Neuronal stem cell (in vitro differentiated cells): ENCODE measurements at regions not wholly inside any gene's neighbourhood (a gene's known extent, or its start where the extent isn't known, plus 50 kb on each side); places are given as distances from the start of the nearest gene placed in this dataset.

Experiments used
- DNase-seq: peaks from one replicate; pipeline ENCODE4 v3.0.0-alpha.2; 2013; ENCODE audit warnings: low spot score
- H2AFZ ChIP-seq: one replicate; pipeline ENCODE4 v1.6.1; 2013; ENCODE audit warnings: mild to moderate bottlenecking, low read length, inconsistent platforms
- H2AK5ac ChIP-seq: 2 replicates; pipeline ENCODE4 v1.6.1; 2013; ENCODE audit warnings: low read depth, mild to moderate bottlenecking, inconsistent platforms, low read length, moderate library complexity, mixed read lengths
- H2BK120ac ChIP-seq: 2 replicates; pipeline ENCODE4 v1.6.1; 2013; ENCODE audit warnings: low read depth, mild to moderate bottlenecking, inconsistent platforms, low read length, moderate library complexity, mixed read lengths
- H2BK12ac ChIP-seq: one replicate; pipeline ENCODE4 v1.6.1; 2013; ENCODE audit warnings: low read length, inconsistent platforms
- H2BK15ac ChIP-seq: 2 replicates; pipeline ENCODE4 v1.6.1; 2013; ENCODE audit warnings: mild to moderate bottlenecking, low read length, inconsistent platforms, mixed read lengths
- H2BK5ac ChIP-seq: one replicate; pipeline ENCODE4 v1.6.1; 2013; ENCODE audit warnings: inconsistent platforms, mild to moderate bottlenecking, low read length, moderate library complexity
- H3K14ac ChIP-seq: one replicate; pipeline ENCODE4 v1.6.1; 2013; ENCODE audit warnings: low read length, inconsistent platforms
- H3K18ac ChIP-seq: 2 replicates; pipeline ENCODE4 v1.6.1; 2013; ENCODE audit warnings: low read length, inconsistent platforms
- H3K23ac ChIP-seq: 2 replicates; pipeline ENCODE4 v1.6.1; 2013; ENCODE audit warnings: low read depth, mild to moderate bottlenecking, mixed read lengths, low read length, inconsistent platforms; ENCODE audit not compliant: poor library complexity
- H3K27ac ChIP-seq: replicated peaks from 3 replicates; pipeline ENCODE4 v1.5.1; 2013; ENCODE audit warnings: low read length, inconsistent platforms
- H3K27me3 ChIP-seq, 3 experiments: 2 replicates each; pipeline ENCODE4 v1.6.1; 2013; ENCODE audit warnings: low read length in 3 of 3, mild to moderate bottlenecking in 2 of 3, inconsistent platforms in 1 of 3, low read depth in 1 of 3, mixed read lengths in 1 of 3, moderate library complexity in 1 of 3; ENCODE audit not compliant: control insufficient read depth in 3 of 3, insufficient read depth in 3 of 3
- H3K36me3 ChIP-seq, 2 donors: replicated peaks in 1 of 2; 2 replicates each; pipeline ENCODE4 v1.6.1; 2013; ENCODE audit warnings: low read length in 2 of 2; ENCODE audit not compliant: control insufficient read depth in 2 of 2, insufficient read depth in 2 of 2
- H3K4ac ChIP-seq: 2 replicates; pipeline ENCODE4 v1.6.1; 2013; ENCODE audit warnings: inconsistent platforms, mild to moderate bottlenecking, low read length, moderate library complexity
- H3K4me1 ChIP-seq, 2 donors: 1 replicate in 1 of 2; 2 replicates in 1 of 2; pipeline ENCODE4 v1.6.1; 2013; ENCODE audit warnings: low read length in 2 of 2, low read depth in 1 of 2; ENCODE audit not compliant: control insufficient read depth in 2 of 2, insufficient read depth in 1 of 2
- H3K4me2 ChIP-seq: one replicate; pipeline ENCODE4 v1.6.1; 2013; ENCODE audit warnings: mild to moderate bottlenecking, low read length, inconsistent platforms; ENCODE audit not compliant: insufficient read depth, poor library complexity, severe bottlenecking
- H3K4me3 ChIP-seq, 2 donors: 2 replicates each; pipeline ENCODE4 v1.5.1; 2013; ENCODE audit warnings: low read length in 2 of 2, mild to moderate bottlenecking in 2 of 2, inconsistent platforms in 1 of 2, moderate library complexity in 1 of 2
- H3K79me1 ChIP-seq: one replicate; pipeline ENCODE4 v1.6.1; 2013; ENCODE audit warnings: low read depth, mild to moderate bottlenecking, inconsistent platforms, low read length, moderate library complexity
- H3K9ac ChIP-seq: one replicate; pipeline ENCODE4 v1.6.1; 2013; ENCODE audit warnings: mild to moderate bottlenecking, low read depth, low read length, inconsistent platforms; ENCODE audit not compliant: poor library complexity
- H3K9me3 ChIP-seq, 2 donors: replicated peaks in 1 of 2; 2 replicates each; pipeline versions ENCODE3 to v1.6.1; 2013; ENCODE audit warnings: low read length in 2 of 2, mild to moderate bottlenecking in 2 of 2, inconsistent platforms in 1 of 2, low read depth in 1 of 2, mixed read lengths in 1 of 2, moderate library complexity in 1 of 2; ENCODE audit not compliant: control insufficient read depth in 2 of 2, insufficient read depth in 1 of 2
- H4K8ac ChIP-seq: one replicate; pipeline ENCODE4 v1.6.1; 2013; ENCODE audit warnings: low read depth, mild to moderate bottlenecking, inconsistent platforms, low read length, moderate library complexity
- H4K91ac ChIP-seq: one replicate; pipeline ENCODE4 v1.6.1; 2013; ENCODE audit warnings: low read length, low read depth, mild to moderate bottlenecking, inconsistent platforms; ENCODE audit not compliant: poor library complexity
- WGBS, 2 donors: extraction: QIAGEN DNeasy Blood & Tissue Kit; methylation state at CpG; one replicate each; pipeline ENCODE4 v1.1.7; 2013; ENCODE audit warnings: missing lambda C conversion rate in 2 of 2, mixed read lengths in 1 of 2; ENCODE audit not compliant: insufficient read length in 2 of 2, insufficient replicate concordance in 1 of 2; ENCODE audit errors: extremely low coverage in 2 of 2; 5-methylcytosine and 5-hydroxymethylcytosine counted together

DNA sequence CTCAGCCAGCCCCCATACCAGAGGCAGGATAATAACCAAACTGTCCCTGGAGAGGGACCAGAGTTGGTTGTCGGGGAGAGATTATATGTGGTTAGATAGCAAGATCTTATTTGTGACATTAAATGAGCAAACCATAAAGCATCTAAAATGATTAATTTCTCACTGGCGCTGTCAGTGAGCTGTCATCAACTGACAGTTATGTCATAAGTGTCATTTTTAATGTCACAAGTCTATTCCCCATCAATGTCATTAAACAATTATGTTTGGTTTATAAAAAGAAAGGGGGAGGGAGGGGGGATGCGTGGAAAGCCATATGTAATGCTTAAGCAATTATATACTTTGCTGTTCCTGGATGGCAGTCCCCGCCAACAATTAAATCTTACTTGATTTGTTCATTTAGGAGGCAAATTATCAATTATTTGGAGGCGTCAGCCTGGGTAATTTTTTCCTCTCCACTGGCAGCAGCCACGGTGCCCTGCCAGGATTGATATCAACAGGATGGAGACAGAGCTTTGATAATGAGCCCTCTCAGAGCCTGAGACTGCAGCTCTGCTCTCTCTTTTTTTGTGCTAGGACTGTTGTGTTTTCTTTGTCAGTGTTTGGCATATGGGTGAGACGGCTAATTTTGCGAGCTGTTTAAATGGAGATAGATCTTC, 333.6 kb upstream of the CAMK1G start:
- no peaks in the 10 kb centered on the region for H3K27me3 ChIP-seq
- H3K79me1 ChIP-seq = no peaks in the 10 kb centered on the region
- H3K4me3 ChIP-seq = no peak overlapping the region
- H3K4me2 ChIP-seq = no peak overlapping the region
- no peak overlapping the region for H3K9ac ChIP-seq
- H2BK15ac ChIP-seq = no peak overlapping the region
- H4K91ac ChIP-seq = no peak overlapping the region
- H3K36me3 ChIP-seq = no peaks in the 10 kb centered on the region
- no CpG with 5 or more reads among the region's 8 CpGs for WGBS, 2 donors
- no peak for DNase-seq
- H3K4me1 ChIP-seq = peaks cover 0 to 2% of the 10 kb centered on the region in 2 donors
- no peak overlapping the region for H3K18ac ChIP-seq
- no peak overlapping the region for H2AK5ac ChIP-seq
- no peak overlapping the region for H2BK12ac ChIP-seq
- no peak overlapping the region for H3K14ac ChIP-seq
- H2AFZ ChIP-seq = no peak overlapping the region
- no peak overlapping the region for H2BK120ac ChIP-seq
- H2BK5ac ChIP-seq = no peak overlapping the region
- no peak overlapping the region for H3K4ac ChIP-seq
- no peaks in the 10 kb centered on the region for H3K9me3 ChIP-seq
- H4K8ac ChIP-seq = no peak overlapping the region
- no peak overlapping the region for H3K23ac ChIP-seq
- no peak overlapping the region for H3K27ac ChIP-seq

- H4K91ac ChIP-seq = no peak overlapping the region
- H3K9ac ChIP-seq = no peak overlapping the region
- no peak overlapping the region for H2BK120ac ChIP-seq
- H3K27me3 ChIP-seq = no peaks in the 10 kb centered on the region
- H3K9me3 ChIP-seq = no peaks in the 10 kb centered on the region
- H2AK5ac ChIP-seq = no peak overlapping the region
- no peak overlapping the region for H3K4ac ChIP-seq
- H3K79me1 ChIP-seq = no peaks in the 10 kb centered on the region
- DNase-seq = no peak
- no peak overlapping the region for H3K27ac ChIP-seq
- H3K14ac ChIP-seq = no peak overlapping the region
- H3K4me1 ChIP-seq = peaks cover 0 to 2% of the 10 kb centered on the region in 2 donors
- no peak overlapping the region for H2BK12ac ChIP-seq
- H4K8ac ChIP-seq = no peak overlapping the region
- no peak overlapping the region for H2AFZ ChIP-seq
- no peak overlapping the region for H3K23ac ChIP-seq
- no peak overlapping the region for H3K4me3 ChIP-seq
- H3K36me3 ChIP-seq = no peaks in the 10 kb centered on the region
- H2BK5ac ChIP-seq = no peak overlapping the region
- H2BK15ac ChIP-seq = no peak overlapping the region
- WGBS, 2 donors = no CpG with 5 or more reads among the region's 4 CpGs
- H3K4me2 ChIP-seq = no peak overlapping the region
- H3K18ac ChIP-seq = no peak overlapping the region
Observed at GRCh38 chr1:209250861-209251636, 332.5 kb upstream of the CAMK1G start.

GRCh38 chr1:209256766-209257350, 326.7 kb upstream of the CAMK1G start:
- Histone ChIP-seq H2BK12ac (no peak overlapping the region), H2BK5ac (no peak overlapping the region), H3K27ac (no peak overlapping the region), H3K9ac (no peak overlapping the region), H3K4me1 (no peaks in the 10 kb centered on the region), H2BK120ac (no peak overlapping the region), H3K36me3 (no peaks in the 10 kb centered on the region), H2BK15ac (no peak overlapping the region), H4K91ac (no peak overlapping the region), H3K14ac (no peak overlapping the region), H3K4me3 (no peak overlapping the region), H3K4ac (no peak overlapping the region), H3K4me2 (no peak overlapping the region), H2AFZ (no peak overlapping the region), H3K23ac (no peak overlapping the region), H3K79me1 (no peaks in the 10 kb centered on the region), H2AK5ac (no peak overlapping the region), H3K18ac (no peak overlapping the region), H3K9me3 (peaks cover 0 to 4% of the 10 kb centered on the region in 2 donors), H3K27me3 (no peaks in the 10 kb centered on the region), H4K8ac (no peak overlapping the region)
- DNase-seq = no peak
- WGBS, 2 donors = no CpG with 5 or more reads among the region's 14 CpGs

GRCh38 chr1:209257454-209257853, 326.1 kb upstream of the CAMK1G start:
- DNase-seq = no peak
- Histone ChIP-seq H3K4me3 (no peak overlapping the region), H3K4me2 (no peak overlapping the region), H3K9me3 (peaks cover 0 to 4% of the 10 kb centered on the region in 2 donors), H3K18ac (no peak overlapping the region), H3K79me1 (no peaks in the 10 kb centered on the region), H4K8ac (no peak overlapping the region), H3K27ac (no peak overlapping the region), H3K23ac (no peak overlapping the region), H2BK15ac (no peak overlapping the region), H2AK5ac (no peak overlapping the region), H2BK5ac (no peak overlapping the region), H2BK12ac (no peak overlapping the region), H3K14ac (no peak overlapping the region), H3K27me3 (no peaks in the 10 kb centered on the region), H2BK120ac (no peak overlapping the region), H3K36me3 (no peaks in the 10 kb centered on the region), H3K4me1 (no peaks in the 10 kb centered on the region), H3K9ac (no peak overlapping the region), H4K91ac (no peak overlapping the region), H2AFZ (no peak overlapping the region), H3K4ac (no peak overlapping the region)
- WGBS, 2 donors = no CpG with 5 or more reads among the region's 1 CpG
